ENCODE measurements at regions not wholly inside any gene's neighbourhood (a gene's known extent, or its start where the extent isn't known, plus 50 kb on each side); places are given as distances from the start of the nearest gene placed in this dataset.

GRCh38 chr13:56201834-56202233, 938.9 kb upstream of the PRR20A start:
- TF ChIP-seq EZH2 (IDR thresholded peaks at IDR 0.05; ENCODE audit: borderline replicate concordance, insufficient read depth, low read depth, low read length, poor library complexity, severe bottlenecking), result no peak
- TF ChIP-seq CTCF (IDR thresholded peaks at IDR 0.05), result no peak

Data from B cell (primary cell).